Breast epithelium (tissue), 3 donors: ENCODE measurements at regions not wholly inside any gene's neighbourhood (a gene's known extent, or its start where the extent isn't known, plus 50 kb on each side); places are given as distances from the start of the nearest gene placed in this dataset.

Source experiments
- CTCF ChIP-seq, 3 donors: fragments of 450-650 bp; IDR thresholded peaks; one replicate each; pipeline ENCODE4 v1.5.1; 2016 to 2017; ENCODE audit warnings: antibody characterized with exemption in 3 of 3, mild to moderate bottlenecking in 3 of 3, moderate library complexity in 3 of 3
- POLR2A ChIP-seq: fragments of 450-650 bp; IDR thresholded peaks from one replicate; pipeline ENCODE4 v1.6.1; 2016; ENCODE audit warnings: antibody characterized with exemption, mild to moderate bottlenecking, moderate library complexity
- POLR2AphosphoS5 ChIP-seq, 3 donors: sonication (generic); formaldehyde crosslinking; IDR thresholded peaks; one replicate each; pipeline ENCODE4 v1.6.1; 2017; ENCODE audit warnings: antibody characterized with exemption in 3 of 3

- TF ChIP-seq POLR2AphosphoS5 (IDR thresholded peaks at IDR 0.05), result no peak
- no peak for TF ChIP-seq POLR2A
- TF ChIP-seq CTCF (IDR thresholded peaks at IDR 0.05), result no peak
These were observed 117.1 kb upstream of the MYOCD start for GRCh38 chr17:12548558-12548957.
